Endodermal cell (in vitro differentiated cells): ENCODE measurements at regions not wholly inside any gene's neighbourhood (a gene's known extent, or its start where the extent isn't known, plus 50 kb on each side); places are given as distances from the start of the nearest gene placed in this dataset.

Experiments
- DNase-seq: peaks from one replicate; pipeline ENCODE4 v3.0.0-alpha.2; 2017
- H3K27ac ChIP-seq: 2 replicates; pipeline ENCODE4 v1.5.1; 2013; ENCODE audit warnings: mild to moderate bottlenecking, low read depth, low read length, moderate library complexity
- H3K27me3 ChIP-seq: 2 replicates; pipeline ENCODE4 v1.6.1; 2013; ENCODE audit warnings: mild to moderate bottlenecking, low read length, moderate library complexity; ENCODE audit not compliant: insufficient read depth, control insufficient read depth, poor library complexity, severe bottlenecking
- H3K36me3 ChIP-seq: 2 replicates; pipeline ENCODE4 v1.7.0; 2013; ENCODE audit warnings: mild to moderate bottlenecking, low read length, moderate library complexity; ENCODE audit not compliant: control insufficient read depth, insufficient read depth
- H3K4me1 ChIP-seq: one replicate; pipeline ENCODE4 v1.7.0; 2013; ENCODE audit warnings: low read length; ENCODE audit not compliant: control insufficient read depth, insufficient read depth
- H3K4me3 ChIP-seq: 2 replicates; pipeline ENCODE4 v1.5.1; 2013; ENCODE audit warnings: mild to moderate bottlenecking, low read length, moderate library complexity
- H3K9ac ChIP-seq: 2 replicates; pipeline ENCODE4 v1.6.1; 2013; ENCODE audit warnings: mild to moderate bottlenecking, low read length, moderate library complexity; ENCODE audit not compliant: poor library complexity, severe bottlenecking; ENCODE audit errors: extremely low read depth
- H3K9me3 ChIP-seq: 2 replicates; pipeline ENCODE4 v1.6.1; 2013; ENCODE audit warnings: mild to moderate bottlenecking, low read length, moderate library complexity; ENCODE audit not compliant: control insufficient read depth
- H3K27ac Mint-ChIP-seq: 2 replicates; pipeline ENCODE4 v1.8.0; 2020; ENCODE audit warnings: mixed read lengths
- H3K27me3 Mint-ChIP-seq: 2 replicates; pipeline ENCODE4 v1.8.0; 2021; ENCODE audit warnings: mild to moderate bottlenecking, mixed read lengths; ENCODE audit not compliant: insufficient read depth
- H3K36me3 Mint-ChIP-seq: 2 replicates; pipeline ENCODE4 v1.8.0; 2020; ENCODE audit warnings: low read depth, mixed read lengths
- H3K4me1 Mint-ChIP-seq: 2 replicates; pipeline ENCODE4 v1.8.0; 2020; ENCODE audit warnings: mixed read lengths
- H3K4me3 Mint-ChIP-seq: 2 replicates; pipeline ENCODE4 v1.8.0; 2020; ENCODE audit warnings: mild to moderate bottlenecking, moderate library complexity, mixed read lengths
- H3K9me3 Mint-ChIP-seq: 2 replicates; pipeline ENCODE4 v1.8.0; 2020; ENCODE audit warnings: mild to moderate bottlenecking, mixed read lengths
- WGBS, 2 experiments: methylation state at CpG; one replicate each; pipeline versions ENCODE4 v1.1.5 to v1.1.7; 2013; ENCODE audit warnings: missing lambda C conversion rate in 2 of 2, mixed read lengths in 1 of 2; ENCODE audit not compliant: insufficient coverage in 1 of 2, insufficient read length in 1 of 2; 5-methylcytosine and 5-hydroxymethylcytosine counted together
- TF ChIP-seq, protein P1 (sequence below): fragments of 200-600 bp; sonication (generic); conservative IDR thresholded peaks from 2 replicates; pipeline ENCODE4 v1.5.0; 2021; ENCODE audit warnings: antibody characterized with exemption, mild to moderate bottlenecking

DNA sequence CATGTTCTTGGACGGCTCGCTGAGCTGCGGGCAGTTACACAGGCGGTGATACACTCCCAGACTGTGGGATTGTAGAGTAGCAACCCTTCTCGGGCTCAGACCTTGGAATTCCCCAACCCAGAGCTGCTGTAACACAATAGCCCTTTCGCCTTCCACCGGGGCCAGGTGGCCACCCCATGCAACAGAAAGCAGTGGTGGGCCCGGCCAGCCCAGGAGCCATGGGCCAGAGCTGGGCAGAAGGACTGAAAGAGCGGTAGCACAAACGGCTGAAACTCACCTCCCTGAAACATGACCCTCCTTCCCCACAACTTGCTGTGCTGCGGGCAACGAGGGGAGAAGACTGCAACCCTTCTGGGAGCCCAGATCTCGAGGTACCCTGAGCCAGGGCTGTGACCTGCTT is 429.0 kb downstream of the SLITRK1 start:
- no peaks in the 10 kb centered on the region for H3K27me3 Mint-ChIP-seq
- peaks cover 7% of the 10 kb centered on the region for H3K4me1 Mint-ChIP-seq
- no peak for DNase-seq
- WGBS, 2 experiments: 91 to 95% methylated on average over 9 to 13 of the region's 13 CpGs
- H3K27ac Mint-ChIP-seq: no peak overlapping the region
- TF ChIP-seq, protein P1, sequence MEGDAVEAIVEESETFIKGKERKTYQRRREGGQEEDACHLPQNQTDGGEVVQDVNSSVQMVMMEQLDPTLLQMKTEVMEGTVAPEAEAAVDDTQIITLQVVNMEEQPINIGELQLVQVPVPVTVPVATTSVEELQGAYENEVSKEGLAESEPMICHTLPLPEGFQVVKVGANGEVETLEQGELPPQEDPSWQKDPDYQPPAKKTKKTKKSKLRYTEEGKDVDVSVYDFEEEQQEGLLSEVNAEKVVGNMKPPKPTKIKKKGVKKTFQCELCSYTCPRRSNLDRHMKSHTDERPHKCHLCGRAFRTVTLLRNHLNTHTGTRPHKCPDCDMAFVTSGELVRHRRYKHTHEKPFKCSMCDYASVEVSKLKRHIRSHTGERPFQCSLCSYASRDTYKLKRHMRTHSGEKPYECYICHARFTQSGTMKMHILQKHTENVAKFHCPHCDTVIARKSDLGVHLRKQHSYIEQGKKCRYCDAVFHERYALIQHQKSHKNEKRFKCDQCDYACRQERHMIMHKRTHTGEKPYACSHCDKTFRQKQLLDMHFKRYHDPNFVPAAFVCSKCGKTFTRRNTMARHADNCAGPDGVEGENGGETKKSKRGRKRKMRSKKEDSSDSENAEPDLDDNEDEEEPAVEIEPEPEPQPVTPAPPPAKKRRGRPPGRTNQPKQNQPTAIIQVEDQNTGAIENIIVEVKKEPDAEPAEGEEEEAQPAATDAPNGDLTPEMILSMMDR: no peak
- H3K36me3 Mint-ChIP-seq: no peaks in the 10 kb centered on the region
- H3K9me3 ChIP-seq: no peaks in the 10 kb centered on the region
- H3K9me3 Mint-ChIP-seq: no peaks in the 10 kb centered on the region
- H3K4me3 ChIP-seq: no peak overlapping the region
- H3K36me3 ChIP-seq: no peaks in the 10 kb centered on the region
- H3K4me3 Mint-ChIP-seq: no peak overlapping the region
- H3K27ac ChIP-seq: no peak overlapping the region
- no peak overlapping the region for H3K9ac ChIP-seq
- H3K4me1 ChIP-seq: no peaks in the 10 kb centered on the region
- no peaks in the 10 kb centered on the region for H3K27me3 ChIP-seq

DNA sequence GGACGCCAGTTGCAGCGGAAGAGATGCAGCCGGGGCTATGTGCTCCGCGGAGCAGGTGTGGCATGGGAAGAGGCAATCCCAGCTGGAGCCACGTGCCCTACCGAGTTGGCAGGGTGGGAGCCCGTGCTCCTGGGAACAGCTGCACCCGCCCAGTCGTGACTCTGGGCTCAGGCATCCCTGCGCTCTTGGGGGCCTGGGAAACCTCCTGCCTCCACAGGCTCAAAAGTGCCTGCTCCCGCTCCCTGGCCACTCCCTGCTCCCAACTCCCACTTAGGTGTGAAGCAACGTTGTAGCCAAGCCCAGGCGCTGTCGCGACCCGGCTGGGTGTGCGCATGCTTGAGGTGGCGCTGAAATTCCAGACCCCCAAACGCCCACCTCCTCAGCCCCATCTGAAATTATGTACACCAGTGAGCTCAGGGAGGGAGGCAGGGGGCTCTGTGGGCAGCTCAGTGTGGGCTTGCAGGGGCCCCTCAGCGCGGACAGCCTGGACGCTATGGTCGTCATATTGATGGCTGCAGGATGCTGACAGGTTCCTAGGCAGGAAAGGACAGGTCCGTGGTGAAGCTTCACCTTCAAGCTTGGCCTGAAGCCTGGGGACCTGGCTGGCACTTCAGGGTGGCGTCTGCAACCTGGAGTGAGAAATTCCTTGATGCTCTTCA is 429.9 kb downstream of the SLITRK1 start:
- no peak overlapping the region for H3K4me3 ChIP-seq
- no peak overlapping the region for H3K9ac ChIP-seq
- TF ChIP-seq, protein P1: no peak
- Mint-ChIP-seq H3K4me1 (peaks cover 7% of the 10 kb centered on the region), H3K27me3 (no peaks in the 10 kb centered on the region), H3K9me3 (no peaks in the 10 kb centered on the region), H3K4me3 (no peak overlapping the region), H3K36me3 (no peaks in the 10 kb centered on the region), H3K27ac (no peak overlapping the region)
- H3K4me1 ChIP-seq: no peaks in the 10 kb centered on the region
- DNase-seq: peak; percentile 41
- no peaks in the 10 kb centered on the region for H3K9me3 ChIP-seq
- no peaks in the 10 kb centered on the region for H3K36me3 ChIP-seq
- no peak overlapping the region for H3K27ac ChIP-seq
- H3K27me3 ChIP-seq: no peaks in the 10 kb centered on the region
- 92 to 99% methylated on average over 17 to 26 of the region's 26 CpGs for WGBS, 2 experiments

DNA sequence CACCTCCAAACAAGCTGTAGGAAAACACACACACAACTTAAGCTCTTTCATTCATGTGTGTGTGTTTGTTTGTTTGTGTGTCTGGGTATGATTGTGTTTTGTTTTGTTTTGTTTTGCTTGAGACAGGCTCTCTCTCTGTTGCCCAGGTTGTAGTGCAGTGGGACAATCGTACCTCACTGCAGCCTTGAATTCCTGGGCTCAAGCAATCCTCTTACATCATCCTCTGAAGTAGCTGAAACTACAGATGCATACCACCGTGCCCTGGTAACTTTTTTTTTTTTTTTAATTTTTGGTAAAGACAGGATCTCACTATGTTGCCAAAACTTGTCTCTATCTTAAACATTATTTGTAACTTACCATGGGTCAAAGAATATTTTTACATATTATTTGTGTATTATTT is 431.7 kb downstream of the SLITRK1 start:
- DNase-seq: no peak
- no peak overlapping the region for H3K9ac ChIP-seq

More for the DNA sequence above, 431.7 kb downstream of the SLITRK1 start:
- no peak overlapping the region for H3K4me3 Mint-ChIP-seq
- Histone ChIP-seq H3K4me3 (no peak overlapping the region), H3K27me3 (no peaks in the 10 kb centered on the region), H3K4me1 (no peaks in the 10 kb centered on the region), H3K36me3 (no peaks in the 10 kb centered on the region), H3K27ac (no peak overlapping the region), H3K9me3 (no peaks in the 10 kb centered on the region)
- WGBS, 2 experiments: 83% methylated on average over 1 to 2 of the region's 2 CpGs
- no peaks in the 10 kb centered on the region for H3K36me3 Mint-ChIP-seq
- no peaks in the 10 kb centered on the region for H3K27me3 Mint-ChIP-seq
- TF ChIP-seq, protein P1: no peak
- peak overlapping the region; percentile 11 for H3K27ac Mint-ChIP-seq
- H3K4me1 Mint-ChIP-seq: peaks cover 7% of the 10 kb centered on the region
- no peaks in the 10 kb centered on the region for H3K9me3 Mint-ChIP-seq
